Calu3 (cell line): ENCODE measurements at regions not wholly inside any gene's neighbourhood (a gene's known extent, or its start where the extent isn't known, plus 50 kb on each side); places are given as distances from the start of the nearest gene placed in this dataset.

Experiments
- BruUV-seq: library from RNA; stranded (reverse); fragments of 400-500 nt; replicated peaks from 2 replicates; lab custom pipeline; 2021; lab: Mats Ljungman, UMichigan
- CTCF ChIA-PET: fragments of 300-600 bp; sonication (Branson Sonifier 250); formaldehyde crosslinking; loops from one replicate; lab custom pipeline; 2022; ENCODE audit warnings: antibody characterized with exemption; lab: Charles Lee
- DNase-seq: peaks from one replicate; pipeline ENCODE4 v3.0.0; 2022
- H3K27ac Mint-ChIP-seq: one replicate; pipeline ENCODE4 v1.8.0; 2022; ENCODE audit warnings: mixed read lengths; ENCODE audit not compliant: unreplicated experiment
- H3K27me3 Mint-ChIP-seq: one replicate; pipeline ENCODE4 v1.8.0; 2022; ENCODE audit warnings: mixed read lengths; ENCODE audit not compliant: unreplicated experiment
- H3K36me3 Mint-ChIP-seq: one replicate; pipeline ENCODE4 v1.8.0; 2022; ENCODE audit warnings: mild to moderate bottlenecking, moderate library complexity, mixed read lengths; ENCODE audit not compliant: insufficient read depth, unreplicated experiment
- H3K4me1 Mint-ChIP-seq: one replicate; pipeline ENCODE4 v1.8.0; 2022; ENCODE audit warnings: mild to moderate bottlenecking, low read depth, mixed read lengths; ENCODE audit not compliant: unreplicated experiment
- H3K4me3 Mint-ChIP-seq: one replicate; pipeline ENCODE4 v1.8.0; 2022; ENCODE audit warnings: mild to moderate bottlenecking, low read depth, moderate library complexity, mixed read lengths; ENCODE audit not compliant: unreplicated experiment
- H3K9me3 Mint-ChIP-seq: one replicate; pipeline ENCODE4 v1.8.0; 2022; ENCODE audit warnings: low read depth, mixed read lengths; ENCODE audit not compliant: unreplicated experiment
- intact Hi-C: fragments of 100-400 bp; cut with micrococcal nuclease; formaldehyde crosslinking; loops from one replicate; pipeline ENCODE4 v1.10.0; 2022; ENCODE audit not compliant: unreplicated experiment
- TF ChIP-seq, protein P1 (sequence below): fragments of 200-600 bp; IDR thresholded peaks from one replicate; pipeline ENCODE4 v1.8.0; 2022; ENCODE audit warnings: antibody characterized with exemption; ENCODE audit not compliant: unreplicated experiment

DNA sequence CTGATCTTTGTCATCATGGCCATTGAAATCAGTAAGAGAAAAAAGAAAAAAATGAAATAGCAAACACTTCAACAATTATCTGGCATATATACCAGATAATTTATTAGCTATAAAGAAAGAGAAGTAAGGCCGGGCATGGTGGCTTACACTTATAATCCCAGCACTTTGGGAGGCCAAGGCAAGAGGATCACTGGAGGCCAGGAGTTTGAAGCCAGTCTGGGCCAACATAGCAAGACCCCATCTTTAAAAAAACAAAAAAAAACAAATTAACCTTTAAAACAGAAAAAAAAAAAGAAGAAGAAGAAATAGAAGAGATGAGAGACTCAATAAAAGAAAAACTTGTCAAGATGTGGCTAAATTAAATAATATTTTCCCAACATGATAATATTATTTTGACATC lies 61.6 kb upstream of the TGIF1 start:
- peaks cover 9% of the 10 kb centered on the region for H3K4me1 Mint-ChIP-seq
- H3K27ac Mint-ChIP-seq, result no peak overlapping the region
- BruUV-seq, result no TSS peak
- H3K27me3 Mint-ChIP-seq, result no peaks in the 10 kb centered on the region
- TF ChIP-seq, protein P1, sequence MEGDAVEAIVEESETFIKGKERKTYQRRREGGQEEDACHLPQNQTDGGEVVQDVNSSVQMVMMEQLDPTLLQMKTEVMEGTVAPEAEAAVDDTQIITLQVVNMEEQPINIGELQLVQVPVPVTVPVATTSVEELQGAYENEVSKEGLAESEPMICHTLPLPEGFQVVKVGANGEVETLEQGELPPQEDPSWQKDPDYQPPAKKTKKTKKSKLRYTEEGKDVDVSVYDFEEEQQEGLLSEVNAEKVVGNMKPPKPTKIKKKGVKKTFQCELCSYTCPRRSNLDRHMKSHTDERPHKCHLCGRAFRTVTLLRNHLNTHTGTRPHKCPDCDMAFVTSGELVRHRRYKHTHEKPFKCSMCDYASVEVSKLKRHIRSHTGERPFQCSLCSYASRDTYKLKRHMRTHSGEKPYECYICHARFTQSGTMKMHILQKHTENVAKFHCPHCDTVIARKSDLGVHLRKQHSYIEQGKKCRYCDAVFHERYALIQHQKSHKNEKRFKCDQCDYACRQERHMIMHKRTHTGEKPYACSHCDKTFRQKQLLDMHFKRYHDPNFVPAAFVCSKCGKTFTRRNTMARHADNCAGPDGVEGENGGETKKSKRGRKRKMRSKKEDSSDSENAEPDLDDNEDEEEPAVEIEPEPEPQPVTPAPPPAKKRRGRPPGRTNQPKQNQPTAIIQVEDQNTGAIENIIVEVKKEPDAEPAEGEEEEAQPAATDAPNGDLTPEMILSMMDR, result no peak
- no peak overlapping the region for H3K4me3 Mint-ChIP-seq
- H3K9me3 Mint-ChIP-seq, result no peaks in the 10 kb centered on the region
- no peak for DNase-seq
- CTCF ChIA-PET, result interaction anchor here (1.0 kb wide), 1 partner anchor 8 kb away, joined by 7 read pairs; no protein-coding TSS in a partner anchor
- H3K36me3 Mint-ChIP-seq, result no peaks in the 10 kb centered on the region
- intact Hi-C loops, result no loop called here

DNA sequence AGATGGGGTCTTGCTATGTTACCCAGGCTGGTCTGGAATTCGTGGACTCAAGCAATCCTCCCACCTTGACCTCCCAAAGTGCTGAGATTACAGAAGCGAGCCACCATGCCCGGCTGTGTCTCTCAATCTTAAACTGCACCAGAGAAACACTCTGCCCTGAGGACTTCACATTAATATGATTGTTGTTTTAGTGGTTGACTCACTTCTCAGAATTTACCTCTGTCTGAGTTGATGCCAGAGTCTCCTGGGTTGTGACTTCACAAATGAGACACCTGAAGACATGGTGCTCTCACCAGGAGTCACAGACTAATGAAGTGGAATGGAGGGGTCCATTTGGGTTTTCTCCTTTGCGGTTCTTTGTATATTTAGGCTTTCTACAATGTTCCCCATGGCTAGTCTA lies 61.0 kb upstream of the TGIF1 start:
- Mint-ChIP-seq H3K27me3 (no peaks in the 10 kb centered on the region), H3K4me1 (peaks cover 9% of the 10 kb centered on the region), H3K9me3 (no peaks in the 10 kb centered on the region), H3K36me3 (no peaks in the 10 kb centered on the region), H3K27ac (no peak overlapping the region), H3K4me3 (no peak overlapping the region)
- intact Hi-C loops, result no loop called here
- TF ChIP-seq, protein P1, result no peak
- DNase-seq, result no peak
- BruUV-seq, result no TSS peak
- CTCF ChIA-PET, result interaction anchor here (1.0 kb wide), 1 partner anchor 9 kb away, joined by 7 read pairs; no protein-coding TSS in a partner anchor

DNA sequence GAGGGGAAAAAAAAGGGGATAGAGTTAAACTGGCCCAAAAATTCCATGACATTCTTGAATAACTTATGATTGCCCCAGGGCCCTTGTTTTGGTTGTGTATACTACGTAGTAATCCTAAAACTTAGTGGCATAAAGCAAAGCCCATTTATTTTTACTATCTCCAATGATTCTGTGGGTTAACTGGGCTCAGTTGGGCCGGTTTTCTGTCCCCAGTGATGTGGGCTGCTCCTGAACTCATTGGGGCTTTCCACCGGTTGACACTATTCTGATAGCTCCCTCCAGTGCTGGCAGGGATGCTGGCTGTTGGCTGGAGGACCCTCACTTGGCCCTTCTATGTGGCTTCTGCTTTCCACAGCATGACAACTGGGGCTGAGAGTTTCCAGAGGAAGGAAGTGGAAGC lies 60.0 kb upstream of the TGIF1 start:
- H3K27me3 Mint-ChIP-seq, result no peaks in the 10 kb centered on the region
- intact Hi-C loops, result no loop called here
- no peaks in the 10 kb centered on the region for H3K36me3 Mint-ChIP-seq
- no peak for DNase-seq
- peaks cover under 1% of the 10 kb centered on the region for H3K4me1 Mint-ChIP-seq
- H3K27ac Mint-ChIP-seq, result no peak overlapping the region
- H3K9me3 Mint-ChIP-seq, result no peaks in the 10 kb centered on the region
- BruUV-seq, result no TSS peak
- CTCF ChIA-PET, result no interaction called here
- TF ChIP-seq, protein P1, result no peak
- H3K4me3 Mint-ChIP-seq, result no peak overlapping the region

DNA sequence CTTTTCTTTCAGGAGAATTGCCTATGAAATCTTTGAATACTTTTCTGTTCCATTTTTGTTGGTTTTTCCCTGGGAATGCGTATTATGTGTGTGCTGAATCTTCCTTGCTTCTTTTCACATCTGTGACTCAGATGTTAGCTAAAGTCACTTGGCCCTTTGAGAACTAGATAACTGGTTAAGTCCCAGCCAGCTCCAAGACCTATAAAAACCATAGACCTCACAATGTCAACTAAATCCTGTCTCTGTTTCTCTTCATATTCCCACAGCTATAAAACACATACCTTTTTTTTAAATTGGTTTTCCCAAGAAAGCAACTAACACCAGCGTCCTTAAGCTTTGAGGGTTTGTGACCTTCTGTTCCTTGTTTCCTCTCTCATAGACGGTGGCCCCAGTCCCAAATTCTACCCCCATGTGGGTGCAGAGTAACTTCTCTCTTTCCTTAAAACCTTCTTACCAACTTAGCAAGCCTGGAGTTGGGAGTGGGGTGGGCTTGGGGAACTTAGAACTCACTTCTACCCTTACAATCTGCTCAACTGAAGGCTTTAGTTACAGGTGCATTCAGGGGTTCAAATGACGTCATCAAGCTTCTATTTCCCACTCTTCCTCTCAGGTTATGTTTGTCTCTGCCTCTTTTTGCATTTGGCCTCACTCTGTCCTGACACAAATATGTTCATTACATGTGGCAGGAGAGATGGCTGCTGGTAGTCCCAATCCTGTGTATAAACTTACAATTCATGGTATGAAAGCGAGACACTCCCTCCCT lies 58.1 kb upstream of the TGIF1 start:
- Mint-ChIP-seq H3K9me3 (no peaks in the 10 kb centered on the region), H3K4me1 (peaks cover 11% of the 10 kb centered on the region), H3K27ac (no peak overlapping the region), H3K4me3 (no peak overlapping the region), H3K36me3 (peaks cover under 1% of the 10 kb centered on the region), H3K27me3 (no peaks in the 10 kb centered on the region)
- no peak for DNase-seq
- BruUV-seq, result no TSS peak
- intact Hi-C loops, result no loop called here
- TF ChIP-seq, protein P1, result no peak
- CTCF ChIA-PET, result interaction anchor here (0.7 kb wide), 1 partner anchor 245 kb away, joined by 3 read pairs; no protein-coding TSS in a partner anchor
